ENCODE measurements at regions not wholly inside any gene's neighbourhood (a gene's known extent, or its start where the extent isn't known, plus 50 kb on each side); places are given as distances from the start of the nearest gene placed in this dataset.

DNA sequence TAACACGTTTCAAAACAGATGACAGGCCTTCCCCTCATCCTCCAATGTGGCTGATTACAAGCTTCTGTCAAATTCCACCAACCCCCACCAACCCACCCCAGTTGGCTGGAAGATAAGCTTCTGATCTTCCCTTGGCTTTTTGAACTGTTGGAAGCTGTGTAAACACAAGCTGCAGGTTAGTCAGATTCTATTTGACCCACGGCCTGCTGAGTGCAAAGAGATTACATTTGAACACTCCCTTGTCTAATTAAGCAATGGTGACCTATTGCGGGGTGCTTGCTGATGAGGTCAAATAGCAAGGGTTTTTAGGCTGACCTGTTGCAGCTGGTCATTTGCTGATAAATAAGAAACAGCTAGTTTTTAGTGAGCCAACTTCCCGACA is 379.7 kb downstream of the BMP2 start:
- intact Hi-C loops (cut with micrococcal nuclease; ENCODE audit: unreplicated experiment) = no loop called here
- TF ChIP-seq REST (IDR thresholded peaks at IDR 0.05; ENCODE audit: insufficient read depth in 1 of 2, low read depth in 2 of 2, low read length in 1 of 2) (no peak), SIN3A (IDR thresholded peaks at IDR 0.05; ENCODE audit: borderline replicate concordance, insufficient read depth, low read depth, low read length) (no peak), TCF7L2 (IDR thresholded peaks at IDR 0.05; ENCODE audit: low read depth, low read length) (no peak)
- CTCF ChIA-PET = no interaction called here
- no peaks in the 10 kb centered on the region for H3K27me3 ChIP-seq (ENCODE audit: control insufficient read depth, insufficient read depth, low read length)
- H3K4me3 ChIP-seq (ENCODE audit: low read depth in 2 of 2, low read length in 2 of 2) = no peak overlapping the region
- DNase-seq (ENCODE audit: low read depth, low spot score) (no peak), ATAC-seq (no peak)
- POLR2A ChIA-PET = no interaction called here
- H3K27ac ChIP-seq (ENCODE audit: low read length) = no peak overlapping the region
- no peaks in the 10 kb centered on the region for H3K4me1 ChIP-seq (ENCODE audit: control insufficient read depth, insufficient read depth, low read length)
- in situ Hi-C loops (cut with HindIII; ENCODE audit: low pct_unique_long_range_greater_than_20kb, low sequenced_read_pairs) = no loop called here
- H3K36me3 ChIP-seq (ENCODE audit: control insufficient read depth, insufficient read depth, low read length) = no peaks in the 10 kb centered on the region
- BruUV-seq (replicated peaks) = no TSS peak
- no peaks in the 10 kb centered on the region for H3K9me3 ChIP-seq (ENCODE audit: control insufficient read depth, insufficient read depth, low read depth, low read length)

GRCh38 chr20:7151676-7152470 is 384.4 kb downstream of the BMP2 start:
- in situ Hi-C loops (cut with HindIII; ENCODE audit: low pct_unique_long_range_greater_than_20kb, low sequenced_read_pairs) = no loop called here
- no TSS peak for BruUV-seq (replicated peaks)

More at GRCh38 chr20:7151676-7152470, 384.4 kb downstream of the BMP2 start:
- ChIA-PET POLR2A (no interaction called here), CTCF (no interaction called here)
- ATAC-seq (no peak), DNase-seq (ENCODE audit: low read depth, low spot score) (no peak)
- no peak for TF ChIP-seq CTCF (IDR thresholded peaks at IDR 0.05)
- TF ChIP-seq REST (IDR thresholded peaks at IDR 0.05; ENCODE audit: insufficient read depth in 1 of 2, low read depth in 2 of 2, low read length in 1 of 2) = no peak
- no peak for TF ChIP-seq POLR2AphosphoS5 (IDR thresholded peaks at IDR 0.05; ENCODE audit: low read depth, low read length)
- TF ChIP-seq SIN3A (IDR thresholded peaks at IDR 0.05; ENCODE audit: borderline replicate concordance, insufficient read depth, low read depth, low read length) = no peak
- no peak for TF ChIP-seq TCF7L2 (IDR thresholded peaks at IDR 0.05; ENCODE audit: low read depth, low read length)
- H3K27me3 ChIP-seq (ENCODE audit: control insufficient read depth, insufficient read depth, low read length) = no peaks in the 10 kb centered on the region
- intact Hi-C loops (cut with micrococcal nuclease; ENCODE audit: unreplicated experiment) = no loop called here
- H3K36me3 ChIP-seq (ENCODE audit: control insufficient read depth, insufficient read depth, low read length) = no peaks in the 10 kb centered on the region
- no peak overlapping the region for H3K27ac ChIP-seq (ENCODE audit: low read length)
- no peak overlapping the region for H3K4me3 ChIP-seq (ENCODE audit: low read depth in 2 of 2, low read length in 2 of 2)
- no peaks in the 10 kb centered on the region for H3K4me1 ChIP-seq (ENCODE audit: control insufficient read depth, insufficient read depth, low read length)
- H3K9me3 ChIP-seq (ENCODE audit: control insufficient read depth, insufficient read depth, low read depth, low read length) = no peaks in the 10 kb centered on the region

Measured in Panc1 (cell line).